ENCODE measurements at regions not wholly inside any gene's neighbourhood (a gene's known extent, or its start where the extent isn't known, plus 50 kb on each side); places are given as distances from the start of the nearest gene placed in this dataset.

GRCh38 chr5:8528106-8528505 is 659.2 kb downstream of the MTRR start:
- POLR2A ChIA-PET = no interaction called here
- dilution Hi-C loops (cut with MboI; ENCODE audit: extremely low pct_ligation_motif_present, low sequenced_read_pairs) = no loop called here

GRCh38 chr5:8538821-8539220 is 669.9 kb downstream of the MTRR start:
- Histone ChIP-seq H3K4me2 (ENCODE audit: insufficient read depth, low read length) (no peak overlapping the region), H3K27me3 (ENCODE audit: control insufficient read depth in 2 of 2, insufficient read depth in 2 of 2, low read length in 2 of 2) (no peaks in the 10 kb centered on the region), H3K9me3 (replicated peaks; ENCODE audit: control insufficient read depth, insufficient read depth, low read length) (peaks cover 2% of the 10 kb centered on the region), H3K4me1 (ENCODE audit: control insufficient read depth, extremely low read depth, insufficient read depth, low read length) (no peaks in the 10 kb centered on the region), H4K20me1 (replicated peaks; ENCODE audit: control insufficient read depth, extremely low read depth, insufficient read depth, low read length) (no peaks in the 10 kb centered on the region), H3K79me2 (ENCODE audit: control insufficient read depth, insufficient read depth, low read length) (no peaks in the 10 kb centered on the region), H3K9me1 (replicated peaks; ENCODE audit: control insufficient read depth, extremely low read depth, insufficient read depth, low read length) (no peaks in the 10 kb centered on the region), H3K4me3 (replicated peaks in 1 of 3; ENCODE audit: insufficient read depth in 1 of 3, low read depth in 1 of 3, low read length in 3 of 3) (no peak overlapping the region), H3K36me3 (ENCODE audit: control insufficient read depth in 2 of 2, extremely low read depth in 1 of 2, insufficient read depth in 2 of 2, low read length in 2 of 2) (no peaks in the 10 kb centered on the region), H3K9ac (replicated peaks; ENCODE audit: extremely low read depth, insufficient read depth, low read length) (no peak overlapping the region), H3K27ac (ENCODE audit: insufficient read depth, low read depth, low read length) (no peak overlapping the region), H2AFZ (ENCODE audit: low read depth, low read length) (no peak overlapping the region)
- FAIRE-seq (no peak), DNase-seq (ENCODE audit: low read depth, low spot score) (no peak)
- CTCF ChIA-PET = no interaction called here
- no TSS peak for BruUV-seq (replicated peaks)
- intact Hi-C loops (cut with micrococcal nuclease) (no loop called here), dilution Hi-C loops (cut with MboI; ENCODE audit: extremely low pct_ligation_motif_present, low sequenced_read_pairs) (no loop called here)
- no peak for TF ChIP-seq GATA2 (IDR thresholded peaks at IDR 0.05; ENCODE audit: insufficient read depth, insufficient read length, low read depth, low read length)
- no peak for TF ChIP-seq JUN (IDR thresholded peaks at IDR 0.05; ENCODE audit: borderline replicate concordance, insufficient read depth, insufficient read length, low read depth)
- POLR2A ChIA-PET = no interaction called here

More at GRCh38 chr5:8528106-8528505, 659.2 kb downstream of the MTRR start:
- H3K9ac ChIP-seq (replicated peaks; ENCODE audit: extremely low read depth, insufficient read depth, low read length) = no peak overlapping the region
- H3K9me3 ChIP-seq (replicated peaks; ENCODE audit: control insufficient read depth, insufficient read depth, low read length) = no peaks in the 10 kb centered on the region
- H3K4me3 ChIP-seq (replicated peaks in 1 of 3; ENCODE audit: insufficient read depth in 1 of 3, low read depth in 1 of 3, low read length in 3 of 3) = no peak overlapping the region
- H3K79me2 ChIP-seq (ENCODE audit: control insufficient read depth, insufficient read depth, low read length) = no peaks in the 10 kb centered on the region
- H3K27ac ChIP-seq (ENCODE audit: insufficient read depth, low read depth, low read length) = no peak overlapping the region
- CTCF ChIA-PET = no interaction called here
- no peak for TF ChIP-seq MAX (IDR thresholded peaks at IDR 0.05; ENCODE audit: insufficient read depth, insufficient read length)
- no peak overlapping the region for H2AFZ ChIP-seq (ENCODE audit: low read depth, low read length)
- no peaks in the 10 kb centered on the region for H3K36me3 ChIP-seq (ENCODE audit: control insufficient read depth in 2 of 2, extremely low read depth in 1 of 2, insufficient read depth in 2 of 2, low read length in 2 of 2)
- no peaks in the 10 kb centered on the region for H3K4me1 ChIP-seq (ENCODE audit: control insufficient read depth, extremely low read depth, insufficient read depth, low read length)
- no peaks in the 10 kb centered on the region for H3K9me1 ChIP-seq (replicated peaks; ENCODE audit: control insufficient read depth, extremely low read depth, insufficient read depth, low read length)
- intact Hi-C loops (cut with micrococcal nuclease) = no loop called here
- no peaks in the 10 kb centered on the region for H4K20me1 ChIP-seq (replicated peaks; ENCODE audit: control insufficient read depth, extremely low read depth, insufficient read depth, low read length)
- no peaks in the 10 kb centered on the region for H3K27me3 ChIP-seq (ENCODE audit: control insufficient read depth in 2 of 2, insufficient read depth in 2 of 2, low read length in 2 of 2)
- no peak overlapping the region for H3K4me2 ChIP-seq (ENCODE audit: insufficient read depth, low read length)
- FAIRE-seq (no peak), DNase-seq (ENCODE audit: low read depth, low spot score) (no peak)
- no TSS peak for BruUV-seq (replicated peaks)

Measured in endothelial cell of umbilical vein (primary cell).